Prostate gland (tissue), 2 donors: ENCODE measurements at regions not wholly inside any gene's neighbourhood (a gene's known extent, or its start where the extent isn't known, plus 50 kb on each side); places are given as distances from the start of the nearest gene placed in this dataset.

Experiments used
- POLR2AphosphoS5 ChIP-seq: sonication (generic); formaldehyde crosslinking; IDR thresholded peaks from one replicate; pipeline ENCODE4 v1.6.1; 2017; ENCODE audit warnings: antibody characterized with exemption
- TF ChIP-seq, protein P1 (sequence below), 4 experiments: fragments of 200-600 bp in 2 of 4; fragments of 450-650 bp in 2 of 4; sonication (generic) in 2 of 4; IDR thresholded peaks; 1 replicate in 3 of 4; 2 replicates in 1 of 4; pipeline ENCODE4 v1.5.1; 2016 to 2019; ENCODE audit warnings: antibody characterized with exemption in 4 of 4, mild to moderate bottlenecking in 2 of 4, moderate library complexity in 2 of 4

DNA sequence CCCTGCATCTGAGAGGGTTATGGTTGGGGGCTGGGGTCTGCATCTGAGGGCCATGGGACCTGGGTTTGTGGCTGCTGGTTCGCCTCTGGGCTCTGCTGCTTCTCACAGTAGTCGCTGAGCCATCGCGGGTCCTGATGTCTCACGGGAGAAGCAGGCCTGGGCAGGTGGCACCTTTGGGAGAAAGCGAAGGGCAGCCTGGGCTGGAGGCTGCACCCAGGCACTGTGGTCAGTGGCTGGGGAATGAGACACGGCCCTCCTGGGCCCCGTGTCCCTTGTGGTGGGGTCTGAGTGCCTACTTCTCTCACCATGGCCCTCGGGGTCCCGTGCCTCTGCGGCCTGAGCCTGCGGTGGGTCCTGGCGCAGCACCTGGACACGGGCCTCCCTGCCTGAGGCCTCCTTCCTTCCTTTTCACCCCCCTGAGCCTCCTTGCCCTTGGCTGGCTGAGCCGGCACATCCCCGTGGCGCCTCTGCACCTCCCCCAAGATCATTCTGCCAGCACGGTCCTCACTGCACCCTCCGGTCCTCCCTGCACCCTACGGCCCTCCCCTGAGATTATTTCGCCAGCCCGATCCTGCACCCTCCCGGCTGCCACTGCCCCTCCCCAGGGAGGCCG is 206.0 kb downstream of the ERMARD start:
- no peak for TF ChIP-seq POLR2AphosphoS5
- TF ChIP-seq, protein P1, sequence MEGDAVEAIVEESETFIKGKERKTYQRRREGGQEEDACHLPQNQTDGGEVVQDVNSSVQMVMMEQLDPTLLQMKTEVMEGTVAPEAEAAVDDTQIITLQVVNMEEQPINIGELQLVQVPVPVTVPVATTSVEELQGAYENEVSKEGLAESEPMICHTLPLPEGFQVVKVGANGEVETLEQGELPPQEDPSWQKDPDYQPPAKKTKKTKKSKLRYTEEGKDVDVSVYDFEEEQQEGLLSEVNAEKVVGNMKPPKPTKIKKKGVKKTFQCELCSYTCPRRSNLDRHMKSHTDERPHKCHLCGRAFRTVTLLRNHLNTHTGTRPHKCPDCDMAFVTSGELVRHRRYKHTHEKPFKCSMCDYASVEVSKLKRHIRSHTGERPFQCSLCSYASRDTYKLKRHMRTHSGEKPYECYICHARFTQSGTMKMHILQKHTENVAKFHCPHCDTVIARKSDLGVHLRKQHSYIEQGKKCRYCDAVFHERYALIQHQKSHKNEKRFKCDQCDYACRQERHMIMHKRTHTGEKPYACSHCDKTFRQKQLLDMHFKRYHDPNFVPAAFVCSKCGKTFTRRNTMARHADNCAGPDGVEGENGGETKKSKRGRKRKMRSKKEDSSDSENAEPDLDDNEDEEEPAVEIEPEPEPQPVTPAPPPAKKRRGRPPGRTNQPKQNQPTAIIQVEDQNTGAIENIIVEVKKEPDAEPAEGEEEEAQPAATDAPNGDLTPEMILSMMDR (IDR thresholded peaks at IDR 0.05) = no peak
